Neuron (in vitro differentiated cells): ENCODE measurements at regions not wholly inside any gene's neighbourhood (a gene's known extent, or its start where the extent isn't known, plus 50 kb on each side); places are given as distances from the start of the nearest gene placed in this dataset.

Experiments used
- H2AFZ ChIP-seq: one replicate; pipeline ENCODE4 v1.6.1; 2013; ENCODE audit warnings: low read depth, mild to moderate bottlenecking, inconsistent platforms, low read length, moderate library complexity
- H3K27me3 ChIP-seq: one replicate; pipeline ENCODE4 v1.6.1; 2013; ENCODE audit warnings: low read length; ENCODE audit not compliant: insufficient read depth
- H3K36me3 ChIP-seq: one replicate; pipeline ENCODE4 v1.6.1; 2013; ENCODE audit warnings: low read length; ENCODE audit not compliant: insufficient read depth
- H3K4me1 ChIP-seq: one replicate; pipeline ENCODE4 v1.6.1; 2013; ENCODE audit warnings: low read length; ENCODE audit not compliant: insufficient read depth
- H3K4me3 ChIP-seq: 2 replicates; pipeline ENCODE4 v1.5.1; 2013; ENCODE audit warnings: mild to moderate bottlenecking, low read length, moderate library complexity
- H3K9me3 ChIP-seq: one replicate; pipeline ENCODE4 v1.6.1; 2013; ENCODE audit warnings: low read length

DNA sequence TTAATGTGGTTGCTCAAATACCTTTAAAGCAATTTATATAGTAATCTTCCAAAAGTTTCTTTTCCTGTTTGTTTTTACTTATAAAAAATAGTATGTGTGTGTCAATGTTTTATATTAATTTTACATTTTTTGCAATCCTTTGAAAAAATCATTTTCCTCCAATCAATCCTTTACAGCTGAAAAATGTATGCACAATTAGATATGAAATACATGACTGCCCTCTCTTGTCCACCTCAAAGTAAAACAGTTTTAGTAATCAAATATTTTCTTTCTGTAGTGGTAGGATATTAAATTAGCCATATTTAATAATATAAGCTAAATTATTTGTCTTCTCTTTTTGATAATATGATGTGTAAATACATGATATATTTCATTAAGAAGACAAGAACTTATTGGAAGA is 269.9 kb downstream of the ADAMTS20 start:
- H2AFZ ChIP-seq = no peak overlapping the region
- no peaks in the 10 kb centered on the region for H3K9me3 ChIP-seq
- no peak overlapping the region for H3K4me3 ChIP-seq
- H3K27me3 ChIP-seq = no peaks in the 10 kb centered on the region
- no peaks in the 10 kb centered on the region for H3K4me1 ChIP-seq
- no peaks in the 10 kb centered on the region for H3K36me3 ChIP-seq

DNA sequence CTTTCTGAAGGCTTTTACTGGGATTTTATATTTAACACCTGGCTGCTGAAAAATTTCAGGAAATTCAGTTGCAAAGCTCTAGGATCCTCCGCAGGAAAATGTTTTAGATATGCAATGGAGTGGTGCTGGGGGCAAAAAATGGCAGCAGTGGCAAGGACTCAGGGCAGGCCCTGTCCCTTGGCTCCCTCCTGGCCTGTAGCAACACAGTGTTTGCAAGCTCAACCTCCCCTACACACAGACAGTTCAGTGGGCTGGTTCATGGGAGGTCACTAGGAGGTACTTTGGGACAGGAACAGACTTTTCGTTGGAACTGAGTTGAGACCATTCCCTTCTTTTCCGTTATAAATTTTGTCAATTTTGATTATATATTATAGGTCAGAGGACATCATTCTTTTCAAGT is 270.4 kb downstream of the ADAMTS20 start:
- H3K4me3 ChIP-seq = no peak overlapping the region
- H3K9me3 ChIP-seq = no peaks in the 10 kb centered on the region
- H2AFZ ChIP-seq = no peak overlapping the region
- no peaks in the 10 kb centered on the region for H3K36me3 ChIP-seq
- H3K4me1 ChIP-seq = no peaks in the 10 kb centered on the region
- H3K27me3 ChIP-seq = no peaks in the 10 kb centered on the region

DNA sequence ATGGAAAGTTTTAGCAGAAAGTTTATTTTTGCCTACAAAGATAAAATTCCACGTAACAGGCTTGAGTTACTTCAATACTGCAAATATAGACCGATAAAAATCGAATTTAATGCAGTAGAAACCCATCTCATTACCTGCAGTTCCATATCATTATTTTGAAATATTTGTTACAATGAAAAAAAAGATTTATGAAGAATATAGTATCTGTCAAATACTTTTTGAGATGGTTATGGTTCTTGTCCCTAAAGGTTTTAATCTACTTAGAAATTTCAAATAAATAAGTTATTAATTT is 273.5 kb downstream of the ADAMTS20 start:
- Histone ChIP-seq H3K9me3 (no peaks in the 10 kb centered on the region), H3K27me3 (no peaks in the 10 kb centered on the region), H3K36me3 (no peaks in the 10 kb centered on the region), H3K4me1 (no peaks in the 10 kb centered on the region), H3K4me3 (no peak overlapping the region), H2AFZ (no peak overlapping the region)

DNA sequence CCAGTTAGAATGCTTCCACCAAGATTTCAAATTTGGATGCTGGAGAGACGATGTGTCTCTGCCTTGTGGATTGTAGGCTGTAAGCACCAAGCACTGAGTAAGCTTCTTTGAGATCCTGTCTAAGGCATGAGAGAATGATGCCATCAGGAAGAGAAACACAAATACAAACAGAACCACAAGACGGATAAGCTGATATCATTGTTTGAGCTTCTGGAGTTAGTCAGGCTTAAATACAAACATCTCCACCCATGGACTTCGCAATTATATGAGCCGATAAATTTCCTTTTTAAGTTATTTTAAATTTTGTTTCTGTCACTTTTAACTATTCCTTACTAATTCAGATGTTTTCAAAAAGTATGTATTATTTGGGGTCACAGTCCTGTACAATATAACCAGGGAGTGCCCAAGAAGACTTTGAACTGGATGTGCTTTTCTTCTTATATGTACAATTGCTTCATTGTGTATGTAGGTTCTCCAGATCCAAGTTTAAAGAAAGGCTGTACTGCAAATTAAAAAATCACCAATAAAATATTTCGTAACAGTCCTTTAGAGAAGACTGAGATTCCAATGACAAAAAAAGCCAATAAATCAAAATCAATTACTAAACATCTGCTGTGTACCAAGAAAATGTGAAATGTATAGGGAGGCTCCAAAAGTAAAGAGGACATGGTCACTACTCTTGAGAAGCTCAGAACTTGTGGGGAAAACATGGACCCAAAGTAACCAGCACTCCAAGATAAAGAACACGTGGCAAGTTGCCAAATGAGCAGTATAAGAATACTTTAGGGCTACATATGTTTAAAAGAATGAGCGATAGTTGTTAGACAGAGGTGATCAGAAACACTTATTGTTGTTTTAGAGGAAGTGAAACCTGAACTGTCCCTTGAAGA is 274.1 kb downstream of the ADAMTS20 start:
- H3K4me1 ChIP-seq = no peaks in the 10 kb centered on the region
- no peaks in the 10 kb centered on the region for H3K36me3 ChIP-seq
- H2AFZ ChIP-seq = no peak overlapping the region
- no peak overlapping the region for H3K4me3 ChIP-seq
- no peaks in the 10 kb centered on the region for H3K9me3 ChIP-seq
- H3K27me3 ChIP-seq = no peaks in the 10 kb centered on the region

DNA sequence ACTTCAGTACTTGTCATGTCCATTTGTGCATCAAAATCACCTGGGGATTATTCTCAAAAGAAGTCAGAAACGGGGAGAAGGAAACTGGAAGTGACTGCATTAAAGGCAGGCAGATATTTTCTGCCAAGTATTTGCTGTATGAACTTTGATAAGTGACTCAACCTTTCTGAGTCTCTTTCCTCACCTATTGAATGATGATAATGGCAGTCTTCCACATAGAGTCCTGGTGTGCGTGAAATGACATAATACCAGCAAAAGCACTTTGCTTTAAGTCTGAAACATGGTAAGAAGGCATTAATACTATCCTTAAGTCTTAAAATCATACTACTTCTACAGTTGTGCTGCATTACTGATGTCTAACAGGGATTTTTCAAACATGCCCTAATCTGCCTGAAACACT is 278.5 kb downstream of the ADAMTS20 start:
- Histone ChIP-seq H3K4me1 (no peaks in the 10 kb centered on the region), H3K4me3 (no peak overlapping the region), H3K9me3 (no peaks in the 10 kb centered on the region), H3K27me3 (no peaks in the 10 kb centered on the region), H3K36me3 (no peaks in the 10 kb centered on the region), H2AFZ (no peak overlapping the region)

DNA sequence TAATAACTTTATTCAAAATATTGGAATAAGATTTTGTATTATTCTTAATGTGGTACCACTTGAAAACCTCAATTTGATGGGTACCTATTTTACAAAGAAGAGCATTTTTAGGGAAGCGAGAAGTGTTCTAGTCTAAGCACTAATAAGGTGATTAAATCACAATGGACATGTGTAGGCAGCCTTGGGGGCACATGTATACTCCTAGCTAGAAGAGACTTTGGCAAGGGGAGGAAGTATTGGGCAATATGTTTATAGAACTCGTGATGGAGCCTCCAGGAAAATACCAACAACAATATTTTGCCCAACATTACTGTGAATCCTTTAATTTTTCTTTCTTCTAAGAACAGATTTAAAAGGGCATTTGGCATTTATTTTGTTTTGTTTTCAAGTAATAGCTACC is 280.3 kb downstream of the ADAMTS20 start:
- no peak overlapping the region for H2AFZ ChIP-seq
- H3K27me3 ChIP-seq = no peaks in the 10 kb centered on the region
- H3K36me3 ChIP-seq = no peaks in the 10 kb centered on the region
- no peaks in the 10 kb centered on the region for H3K9me3 ChIP-seq
- H3K4me3 ChIP-seq = no peak overlapping the region
- no peaks in the 10 kb centered on the region for H3K4me1 ChIP-seq

DNA sequence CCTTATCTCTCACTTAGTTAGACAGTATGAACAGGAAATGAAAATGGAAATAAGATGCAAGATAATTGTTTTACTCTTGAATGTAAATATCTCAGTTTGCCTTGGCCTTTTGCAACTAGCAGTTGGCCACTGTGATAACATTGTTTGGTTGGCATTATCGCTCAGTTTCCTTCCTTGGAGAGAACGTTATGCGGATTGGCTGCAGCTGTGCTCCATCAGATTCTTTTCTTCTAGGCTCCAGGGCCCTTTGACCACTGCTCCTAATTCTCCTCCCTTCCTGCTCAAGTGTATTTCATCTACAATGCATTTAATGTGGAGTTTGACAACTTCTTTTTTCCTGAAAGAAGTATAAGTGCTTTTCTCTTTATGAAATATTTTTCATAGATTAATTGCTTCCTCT is 284.2 kb downstream of the ADAMTS20 start:
- Histone ChIP-seq H3K4me1 (no peaks in the 10 kb centered on the region), H3K9me3 (no peaks in the 10 kb centered on the region), H3K27me3 (no peaks in the 10 kb centered on the region), H3K36me3 (no peaks in the 10 kb centered on the region), H3K4me3 (no peak overlapping the region), H2AFZ (no peak overlapping the region)

DNA sequence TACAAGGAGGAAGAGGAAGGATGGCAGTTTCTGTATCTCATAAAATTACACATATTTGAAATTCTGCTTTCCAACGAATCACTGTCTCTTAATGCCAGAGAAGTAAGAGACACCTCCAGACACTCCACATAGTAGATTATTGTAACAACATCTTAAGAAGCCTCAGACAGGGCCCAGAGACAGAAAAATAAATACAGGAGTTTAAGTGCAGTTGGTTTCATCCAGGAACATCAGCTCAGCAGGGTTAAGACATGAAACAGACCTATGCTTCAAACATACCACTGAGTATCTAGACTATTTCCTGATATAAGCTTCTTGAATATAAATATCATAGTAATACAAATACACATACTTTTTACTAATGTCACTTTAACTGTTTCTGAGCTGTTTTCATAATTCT is 290.3 kb downstream of the ADAMTS20 start:
- no peaks in the 10 kb centered on the region for H3K4me1 ChIP-seq
- H3K36me3 ChIP-seq = no peaks in the 10 kb centered on the region
- H3K4me3 ChIP-seq = no peak overlapping the region
- H3K27me3 ChIP-seq = no peaks in the 10 kb centered on the region
- H2AFZ ChIP-seq = no peak overlapping the region
- H3K9me3 ChIP-seq = no peaks in the 10 kb centered on the region

DNA sequence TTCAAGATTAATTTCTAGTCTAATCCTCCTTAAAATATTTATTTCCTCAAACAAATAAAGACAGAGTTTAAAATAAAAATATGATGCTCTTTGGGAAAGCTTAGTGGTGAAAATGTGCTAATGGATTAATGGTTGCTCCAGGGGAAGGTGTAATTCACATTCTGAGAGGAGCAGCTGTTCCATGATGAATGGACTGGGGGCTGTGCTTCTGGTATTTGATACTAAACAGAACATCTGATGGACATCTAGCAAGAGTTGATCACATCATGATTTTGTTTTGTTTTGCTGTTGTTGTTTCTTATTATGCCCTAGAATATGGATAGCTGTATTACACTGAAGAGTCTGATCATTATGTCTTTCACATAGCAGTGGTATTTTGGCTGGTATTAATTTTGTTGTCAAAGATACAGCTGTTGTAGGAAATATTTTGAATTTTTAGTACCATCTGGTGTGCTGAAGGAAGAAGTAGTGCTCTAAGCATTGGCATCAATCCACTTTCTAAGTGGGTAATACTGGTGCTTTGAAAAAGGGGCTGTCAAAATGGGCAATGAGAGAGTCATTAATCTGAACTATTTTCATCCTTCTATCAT is 296.4 kb downstream of the ADAMTS20 start:
- Histone ChIP-seq H3K9me3 (no peaks in the 10 kb centered on the region), H2AFZ (no peak overlapping the region), H3K27me3 (no peaks in the 10 kb centered on the region), H3K4me3 (no peak overlapping the region), H3K4me1 (no peaks in the 10 kb centered on the region), H3K36me3 (no peaks in the 10 kb centered on the region)

DNA sequence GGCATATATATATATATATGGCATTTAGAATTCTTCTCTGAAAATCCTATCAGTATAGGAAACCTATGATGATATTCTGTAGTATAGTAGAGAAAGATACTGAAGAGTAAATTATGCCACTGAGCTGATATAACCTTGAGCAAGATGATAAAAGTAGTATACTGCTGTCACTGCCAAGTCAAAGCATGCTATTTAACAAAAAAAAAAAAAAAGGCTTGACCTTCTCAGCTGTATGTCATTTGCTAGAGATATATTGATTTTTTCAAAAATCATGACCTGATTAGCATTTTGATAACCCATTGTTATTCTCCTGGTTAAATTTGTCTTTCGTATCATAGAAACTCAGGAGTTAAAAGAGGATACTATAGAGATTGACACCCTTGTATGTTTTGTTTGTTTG is 299.4 kb downstream of the ADAMTS20 start:
- Histone ChIP-seq H3K4me1 (no peaks in the 10 kb centered on the region), H3K9me3 (no peaks in the 10 kb centered on the region)

DNA sequence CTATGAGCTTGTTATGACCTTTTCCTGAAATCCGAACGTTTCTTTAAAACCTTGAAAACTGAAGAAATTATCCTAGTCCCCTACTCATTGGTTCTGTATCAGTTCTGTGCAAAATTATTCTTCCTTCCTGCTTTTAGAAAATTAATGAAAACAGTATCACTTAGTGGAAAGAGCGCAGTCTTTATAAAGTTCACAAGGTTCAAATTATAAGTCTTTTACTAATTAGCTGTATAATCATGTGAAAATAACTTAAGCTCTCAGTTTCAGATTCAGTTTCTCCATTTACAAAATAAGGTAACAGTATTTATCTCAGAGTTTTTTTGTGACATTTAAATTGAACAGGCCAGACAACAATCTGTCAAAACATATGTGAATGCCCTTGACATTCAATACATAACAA is 306.1 kb downstream of the ADAMTS20 start:
- Histone ChIP-seq H3K4me1 (no peaks in the 10 kb centered on the region), H3K4me3 (no peak overlapping the region), H3K27me3 (no peaks in the 10 kb centered on the region)

More for the DNA sequence above, 299.4 kb downstream of the ADAMTS20 start:
- Histone ChIP-seq H3K4me3 (no peak overlapping the region), H3K36me3 (no peaks in the 10 kb centered on the region), H2AFZ (no peak overlapping the region), H3K27me3 (no peaks in the 10 kb centered on the region)

DNA sequence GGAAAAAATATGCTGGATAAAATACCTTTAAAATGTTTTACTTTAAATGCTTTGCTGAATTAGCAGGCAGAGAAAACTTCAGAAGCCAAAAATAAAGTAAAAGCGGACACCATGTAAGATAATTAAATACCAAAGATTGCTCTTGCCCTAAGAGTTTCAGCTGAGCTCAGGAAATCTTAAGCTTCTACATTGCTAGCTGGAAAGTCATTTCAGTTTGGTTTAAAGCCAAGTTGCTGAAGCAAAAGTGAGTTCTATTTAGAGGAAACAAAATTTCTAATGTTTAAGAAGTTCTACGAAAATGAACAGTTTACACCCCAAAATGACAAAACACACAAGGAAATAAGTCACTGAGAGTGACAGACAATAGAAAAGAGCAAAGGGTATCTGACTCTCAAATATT is 310.0 kb downstream of the ADAMTS20 start:
- Histone ChIP-seq H3K9me3 (no peaks in the 10 kb centered on the region), H3K27me3 (no peaks in the 10 kb centered on the region), H2AFZ (no peak overlapping the region), H3K4me3 (no peak overlapping the region), H3K36me3 (no peaks in the 10 kb centered on the region), H3K4me1 (no peaks in the 10 kb centered on the region)

More for the DNA sequence above, 306.1 kb downstream of the ADAMTS20 start:
- no peaks in the 10 kb centered on the region for H3K36me3 ChIP-seq
- H2AFZ ChIP-seq = no peak overlapping the region
- H3K9me3 ChIP-seq = no peaks in the 10 kb centered on the region

DNA sequence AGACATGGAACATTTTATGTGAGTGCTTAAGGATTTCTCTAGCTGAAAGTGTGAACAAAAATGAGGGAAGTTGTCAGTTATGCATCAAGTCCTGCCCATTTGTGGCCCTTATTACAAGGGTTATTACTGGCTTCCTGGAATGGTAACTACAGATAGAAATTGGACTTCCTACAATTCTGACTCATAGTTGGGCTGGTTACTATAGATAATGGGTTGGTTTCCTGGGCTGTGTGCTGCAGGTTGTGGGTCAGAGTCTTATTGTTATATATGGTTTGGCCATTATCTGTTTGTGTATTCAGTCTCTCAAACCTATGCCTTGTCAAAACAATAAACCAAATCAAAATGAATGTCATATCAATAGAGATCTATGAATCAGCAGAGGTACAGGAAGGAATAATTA is 313.7 kb downstream of the ADAMTS20 start:
- H3K36me3 ChIP-seq = no peaks in the 10 kb centered on the region
- H3K4me1 ChIP-seq = no peaks in the 10 kb centered on the region
- no peaks in the 10 kb centered on the region for H3K9me3 ChIP-seq
- H3K4me3 ChIP-seq = no peak overlapping the region
- no peak overlapping the region for H2AFZ ChIP-seq
- H3K27me3 ChIP-seq = no peaks in the 10 kb centered on the region
